GM21526 (cell line): ENCODE measurements at regions not wholly inside any gene's neighbourhood (a gene's known extent, or its start where the extent isn't known, plus 50 kb on each side); places are given as distances from the start of the nearest gene placed in this dataset.

Experiments used
- ATAC-seq: cut with Tn5 transposase; IDR thresholded peaks from one replicate; pipeline ENCODE4 v1.9.1; 2021; ENCODE audit warnings: moderate library complexity; ENCODE audit not compliant: unreplicated experiment, low FRiP score

DNA sequence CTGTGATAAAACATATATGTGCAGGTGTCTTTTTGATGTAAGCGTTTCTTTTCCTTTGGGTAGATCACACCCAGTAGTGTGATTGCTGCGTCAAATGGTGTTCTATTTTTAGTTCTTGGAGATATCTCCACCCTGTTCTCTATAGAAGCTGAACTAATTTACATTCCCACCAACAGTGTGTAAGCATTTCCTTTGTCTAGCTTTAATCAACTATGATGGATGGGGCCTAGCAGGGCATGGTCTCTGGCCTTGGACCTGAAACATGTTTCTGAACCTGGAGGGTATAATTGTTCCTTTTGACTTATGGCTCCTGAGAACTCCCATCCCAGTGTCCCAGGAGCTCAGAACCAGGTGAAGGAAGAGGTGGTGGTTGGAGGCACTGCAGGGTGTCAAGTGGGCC lies 93.9 kb downstream of the HAPSTR1 start:
- no peak for ATAC-seq

DNA sequence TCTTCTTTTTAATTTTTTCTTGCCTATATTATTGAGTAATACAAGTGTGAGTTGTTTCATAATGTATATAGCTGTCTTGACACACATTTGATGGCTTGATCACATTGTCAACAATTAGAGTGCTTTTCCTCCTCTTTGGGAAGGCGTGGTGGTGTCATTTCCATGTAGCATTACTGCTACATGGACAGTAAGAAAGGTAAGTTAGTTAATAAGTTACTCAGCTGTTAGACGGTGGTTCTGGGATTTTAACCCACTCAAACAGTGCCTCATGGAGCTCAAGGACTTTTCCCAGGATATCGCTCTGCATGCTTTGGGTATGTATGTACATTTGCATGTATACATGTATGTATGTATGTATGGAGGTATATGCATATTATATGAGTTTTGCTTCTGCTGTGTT lies 94.6 kb downstream of the HAPSTR1 start:
- ATAC-seq = no peak

DNA sequence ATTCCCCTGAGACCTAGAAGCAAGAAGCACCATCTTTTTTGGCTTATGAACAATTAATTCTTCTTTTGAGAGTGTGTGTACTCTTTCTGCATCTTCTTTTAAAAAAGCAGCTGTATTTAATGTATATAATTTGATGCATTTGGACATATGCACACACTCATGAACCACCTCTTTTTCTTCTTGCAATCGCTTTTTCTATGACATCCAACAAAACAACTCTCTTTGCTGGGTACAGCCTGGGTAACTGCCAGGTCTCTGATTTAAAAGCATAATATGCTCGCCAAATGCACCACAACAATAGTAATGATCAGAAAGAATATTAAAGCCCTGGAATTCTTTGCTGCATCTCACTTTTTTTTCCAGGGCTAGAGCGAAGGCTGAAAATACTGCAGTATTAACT lies 97.3 kb downstream of the HAPSTR1 start:
- ATAC-seq = no peak

DNA sequence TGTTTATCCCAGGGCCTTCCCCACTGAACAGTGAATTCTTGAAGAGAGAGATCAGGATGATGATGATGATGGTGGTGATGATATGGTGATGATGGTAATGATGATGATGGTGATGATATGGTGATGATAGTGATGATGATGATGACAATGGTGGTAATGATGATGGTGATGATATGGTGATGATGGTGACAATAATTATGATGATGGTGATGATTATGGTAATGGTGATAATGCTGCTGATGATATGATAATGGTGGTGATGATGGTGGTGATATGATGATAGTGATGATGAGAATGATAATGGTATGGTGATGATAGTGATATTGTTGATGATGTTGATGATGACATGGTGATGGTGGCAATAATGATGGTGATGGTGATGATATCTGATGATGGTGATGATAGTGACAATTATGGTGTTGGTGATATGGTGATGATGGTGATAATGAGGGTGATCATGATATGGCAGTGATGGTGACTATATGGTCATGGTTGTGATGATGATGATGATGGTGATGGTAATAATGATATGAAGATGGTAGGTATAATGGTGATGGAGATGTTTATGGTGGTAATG lies 99.9 kb downstream of the HAPSTR1 start:
- ATAC-seq = no peak

DNA sequence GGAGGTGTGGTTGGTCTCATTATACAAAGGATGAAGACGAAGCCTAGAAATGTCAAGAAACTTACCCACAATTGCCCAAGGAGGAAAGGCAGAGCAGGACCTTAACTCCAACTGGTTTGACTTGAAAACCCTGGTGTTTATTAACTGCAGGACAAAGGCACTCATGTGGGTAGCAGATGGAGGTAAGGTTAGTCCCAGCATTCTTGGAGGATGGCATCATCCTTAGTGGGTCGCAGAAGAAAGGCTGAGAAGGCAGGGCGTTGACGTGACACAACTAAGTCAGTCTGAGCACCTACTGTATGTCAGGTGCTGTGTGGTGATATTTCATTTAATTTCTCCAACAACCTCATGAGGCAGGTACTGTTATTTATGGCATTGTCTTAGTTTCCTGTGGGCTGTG lies 101.3 kb downstream of the HAPSTR1 start:
- ATAC-seq = no peak

DNA sequence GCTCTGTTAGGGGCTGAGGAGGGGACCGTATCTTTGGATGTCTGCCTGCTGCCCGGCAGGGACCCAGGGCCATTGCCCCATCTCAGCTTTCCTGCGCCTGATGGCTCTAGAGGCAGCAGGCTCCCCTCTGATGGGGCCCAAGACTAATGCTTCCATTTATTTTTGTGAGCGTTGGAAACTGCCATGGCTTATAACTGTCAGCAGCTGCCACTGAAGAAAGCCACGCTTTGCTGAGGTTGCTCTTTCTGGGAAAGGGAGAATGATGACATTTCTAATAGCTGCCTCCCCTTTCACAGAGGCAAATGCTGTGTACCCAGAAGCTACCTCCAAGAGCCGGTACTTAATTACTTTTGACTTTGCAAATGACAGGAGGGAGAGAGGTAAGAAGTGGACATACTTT lies 103.8 kb downstream of the HAPSTR1 start:
- ATAC-seq = no peak

DNA sequence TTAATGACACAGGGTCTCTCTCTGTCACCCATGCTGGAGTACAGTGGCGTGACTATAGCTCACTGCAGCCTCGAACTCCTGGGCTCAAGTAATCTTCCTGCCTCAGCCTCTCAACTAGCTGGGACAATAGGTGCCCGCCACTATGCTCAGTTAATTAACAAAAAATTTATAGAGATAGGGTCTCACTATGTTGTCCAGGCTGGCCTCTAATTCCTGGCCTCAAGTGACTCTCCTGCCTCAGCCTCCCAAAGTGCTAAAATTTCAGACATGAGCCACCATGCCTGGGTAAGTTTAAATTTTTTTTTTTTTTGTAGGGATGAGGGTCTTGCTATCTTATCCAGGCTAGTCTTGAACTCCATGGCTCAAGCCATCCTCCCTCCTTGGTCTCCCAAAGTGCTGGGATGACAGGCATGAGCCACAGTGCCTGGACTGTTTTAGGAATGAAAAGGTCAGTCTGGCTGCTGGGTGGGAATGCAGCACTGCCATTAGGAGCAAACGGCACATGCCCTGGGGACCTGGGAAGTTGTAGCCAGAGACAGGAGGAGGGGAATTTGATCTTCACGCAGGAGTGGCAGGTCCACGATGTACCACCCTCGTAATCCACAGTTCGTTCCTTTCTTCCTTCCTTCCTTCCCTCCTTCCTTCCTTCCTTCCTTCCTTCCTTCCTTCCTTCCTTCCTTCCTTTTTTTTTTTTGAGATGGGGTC lies 106.7 kb downstream of the HAPSTR1 start:
- no peak for ATAC-seq

DNA sequence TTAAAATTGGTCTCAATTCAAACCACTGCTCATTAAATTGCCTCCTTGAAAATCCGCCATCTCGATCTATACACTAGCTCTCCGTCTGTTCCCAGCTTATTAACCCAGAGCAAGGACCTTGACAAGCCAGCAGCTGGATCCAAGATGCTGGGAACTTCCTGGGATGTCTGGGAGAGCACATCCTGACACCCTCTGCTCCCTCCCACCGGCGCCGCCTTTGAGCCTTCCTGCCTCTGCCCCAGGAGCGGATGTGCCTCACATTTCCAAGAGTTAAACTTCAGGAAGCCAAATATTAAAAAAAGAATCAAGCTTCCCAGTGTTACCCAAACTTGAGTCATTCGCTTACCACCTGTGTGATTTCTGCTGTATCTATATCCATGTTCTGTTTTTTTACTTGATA lies 107.9 kb downstream of the HAPSTR1 start:
- ATAC-seq = no peak

DNA sequence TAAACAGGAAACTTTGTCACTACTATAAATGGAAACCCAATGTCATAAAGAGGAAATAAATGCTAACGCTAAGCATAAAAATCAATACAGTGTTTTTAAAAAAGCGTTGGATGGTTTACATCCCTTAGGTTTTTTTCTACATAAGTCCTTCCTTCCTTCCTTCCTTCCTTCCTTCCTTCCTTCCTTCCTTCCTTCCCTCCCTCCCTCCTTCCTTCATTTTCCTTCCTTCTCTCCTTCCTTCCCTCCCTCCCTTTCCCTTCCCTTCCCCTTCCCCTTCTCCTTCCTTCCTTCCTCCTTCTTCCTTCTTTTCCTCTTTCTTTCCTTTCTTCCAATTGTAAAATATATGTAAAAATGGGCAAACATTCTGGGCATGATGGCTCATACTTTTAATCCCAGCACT lies 108.3 kb downstream of the HAPSTR1 start:
- no peak for ATAC-seq

DNA sequence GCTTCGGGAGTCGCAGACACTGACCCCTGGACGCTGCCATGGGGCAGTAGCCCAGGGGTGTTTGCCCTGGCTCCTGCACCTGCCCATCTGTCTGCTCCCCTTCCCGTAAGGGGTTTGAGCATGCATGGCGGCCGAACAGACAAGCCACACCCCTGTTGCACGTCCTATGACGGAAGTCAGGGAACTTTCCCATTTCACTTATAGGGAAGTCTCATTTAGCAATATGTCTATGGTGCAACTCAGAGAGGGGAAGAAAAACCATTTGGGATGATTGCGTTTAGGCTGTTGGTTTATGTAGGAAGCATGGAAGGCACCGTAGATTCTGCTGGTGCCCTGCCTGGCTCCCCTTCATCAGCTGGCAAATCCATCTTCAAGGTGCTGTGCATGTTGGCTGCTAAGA lies 112.5 kb downstream of the HAPSTR1 start:
- ATAC-seq = no peak

DNA sequence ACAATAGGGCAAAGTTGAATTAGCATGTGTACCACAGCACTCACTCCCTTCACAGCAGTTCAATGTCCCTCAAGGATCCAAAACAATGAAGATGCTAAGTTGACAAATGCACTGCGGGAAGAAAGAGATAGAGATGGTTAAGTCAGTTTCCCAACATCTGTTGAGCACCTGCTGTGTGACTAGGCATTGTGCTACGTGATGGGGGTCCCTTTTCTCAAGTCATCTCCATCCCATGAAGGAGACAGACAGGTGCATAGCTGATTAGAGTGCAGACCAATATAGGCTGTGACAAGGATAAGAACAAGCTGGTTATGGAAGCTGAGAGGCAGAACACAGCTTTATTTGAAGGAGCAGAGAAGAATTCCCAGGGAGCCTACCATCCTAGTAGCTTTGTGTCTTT lies 114.2 kb downstream of the HAPSTR1 start:
- no peak for ATAC-seq

DNA sequence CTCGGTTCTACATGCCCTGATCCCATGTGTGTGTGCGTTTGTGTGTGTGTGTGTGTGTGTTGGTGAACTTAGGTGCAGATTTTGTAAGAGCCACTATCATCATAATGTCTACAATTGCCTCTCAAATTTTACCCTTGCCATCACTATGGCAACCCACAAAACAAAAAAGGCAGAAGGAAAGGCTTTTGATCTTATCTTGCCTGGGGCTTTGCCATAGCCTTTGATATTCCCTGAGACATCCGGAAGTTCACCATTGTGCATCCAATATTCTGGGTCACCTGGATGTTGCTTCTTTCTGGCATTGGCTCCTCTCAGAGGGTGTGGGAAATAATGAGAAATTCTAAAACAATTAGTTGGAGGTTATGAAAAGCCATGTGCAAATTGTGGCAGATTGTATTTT lies 114.7 kb downstream of the HAPSTR1 start:
- no peak for ATAC-seq

DNA sequence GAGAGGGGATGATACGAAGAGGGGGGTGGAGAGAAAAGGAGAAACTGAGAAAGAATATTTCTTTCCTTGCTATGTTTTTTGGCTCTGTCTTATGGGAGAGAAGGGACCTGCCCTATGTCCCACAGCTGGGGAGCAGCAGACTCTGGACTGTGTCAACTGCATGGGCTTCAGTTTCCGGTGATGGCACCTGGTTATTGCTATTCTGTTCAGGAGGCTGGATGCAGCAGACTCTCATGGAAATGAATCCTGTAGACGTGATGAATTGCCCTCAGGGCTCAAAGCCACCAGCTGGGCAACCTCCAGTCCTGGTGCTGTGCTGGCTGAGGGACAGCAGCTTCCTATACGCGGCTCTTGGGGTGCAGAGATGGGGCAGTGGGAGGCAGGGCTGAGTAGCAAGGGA lies 121.2 kb downstream of the HAPSTR1 start:
- no peak for ATAC-seq

DNA sequence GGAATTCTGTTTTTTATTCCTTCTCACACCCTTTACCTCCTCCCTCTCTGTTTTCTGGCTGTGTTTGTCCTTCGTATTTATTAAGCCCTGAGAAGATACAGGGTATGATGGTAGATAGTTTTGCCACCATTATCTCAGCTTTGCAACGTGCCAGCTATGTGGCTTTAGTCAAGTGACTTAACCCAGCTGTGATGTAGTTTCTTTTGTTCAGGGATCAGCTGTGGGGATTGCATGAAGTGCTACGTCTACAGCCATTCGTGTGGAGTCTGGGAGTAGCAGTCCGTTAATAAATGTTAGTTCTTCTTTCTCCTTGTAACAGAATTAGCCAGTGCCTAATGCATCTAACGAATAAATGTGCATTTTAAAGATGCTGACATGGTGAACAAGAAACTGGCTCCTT lies 128.4 kb downstream of the HAPSTR1 start:
- no peak for ATAC-seq

DNA sequence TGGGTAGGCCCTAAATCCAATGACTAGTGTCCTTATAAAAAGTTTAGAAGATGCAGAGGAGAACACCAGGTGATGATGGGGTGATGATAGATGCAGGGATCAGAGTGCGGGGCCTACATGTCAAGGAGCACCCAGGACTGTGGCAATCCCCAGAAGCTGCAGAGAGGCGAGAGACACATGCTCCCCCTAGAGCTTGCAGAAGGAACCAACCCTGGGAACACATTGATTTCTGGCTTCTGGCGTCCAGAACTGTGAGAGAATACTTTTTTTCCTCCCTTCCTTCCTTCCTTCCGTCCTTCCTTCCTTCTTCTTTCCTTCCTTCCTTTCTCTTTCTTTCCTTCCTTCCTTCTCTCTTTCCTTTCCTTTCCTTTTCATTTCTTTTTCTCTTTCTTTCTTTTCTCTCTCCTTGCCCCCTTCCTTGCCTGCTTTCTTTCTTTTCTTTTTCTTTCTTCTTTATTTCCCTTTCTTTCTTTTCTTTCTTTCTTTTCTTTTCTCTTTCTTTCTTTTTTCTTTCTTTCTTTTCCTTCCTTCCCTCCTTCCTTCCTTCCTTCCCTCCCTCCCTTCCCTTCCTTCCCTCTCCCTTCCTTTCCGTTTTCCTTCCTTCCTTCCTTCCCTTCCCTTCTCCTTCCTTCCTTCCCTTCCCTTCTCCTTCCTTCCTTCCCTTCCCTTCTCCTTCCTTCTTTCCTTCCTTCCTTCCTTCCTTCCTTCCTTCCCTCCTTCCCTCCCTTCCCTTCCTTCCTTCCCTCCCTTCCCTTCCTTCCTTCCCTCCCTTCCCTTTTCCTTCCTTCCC lies 134.3 kb downstream of the HAPSTR1 start:
- ATAC-seq = no peak

DNA sequence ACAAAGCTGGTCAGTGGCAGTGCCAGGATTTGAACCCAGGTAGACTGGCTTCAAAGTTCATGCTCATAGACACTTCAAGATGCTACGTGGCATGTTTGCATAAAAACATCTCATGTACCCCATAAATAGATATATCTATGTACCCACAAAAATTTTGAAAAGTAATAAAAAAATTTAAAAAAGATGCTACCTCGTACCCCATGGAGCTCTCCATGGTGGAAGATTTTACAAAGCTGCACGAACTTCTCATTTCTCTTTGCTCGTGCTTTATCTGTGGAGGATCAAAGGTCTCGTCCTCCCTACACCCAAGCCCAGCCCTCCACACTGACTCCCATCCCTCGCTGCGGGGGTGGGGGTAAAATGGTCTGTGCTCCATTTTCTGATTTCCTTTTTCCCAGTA lies 135.5 kb downstream of the HAPSTR1 start:
- ATAC-seq = no peak

DNA sequence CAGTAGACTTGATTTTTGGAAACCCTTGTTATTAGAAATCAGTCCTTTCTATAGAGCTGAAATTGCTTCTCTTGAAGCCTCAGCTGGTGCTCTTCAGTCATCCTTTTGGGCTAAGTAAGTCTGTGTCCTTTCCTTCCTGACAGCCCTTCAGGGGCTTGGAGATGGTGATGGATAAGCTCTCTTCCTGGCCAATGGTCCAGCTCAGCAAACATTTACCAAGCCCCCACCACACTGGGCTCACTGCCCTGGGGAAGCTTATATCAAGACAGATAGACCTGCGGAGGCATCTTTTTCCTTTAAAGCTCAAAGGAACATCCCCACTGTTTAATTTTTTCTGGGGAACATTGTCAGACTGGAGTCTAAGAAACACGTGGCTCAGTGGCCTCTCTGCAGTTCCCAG lies 139.6 kb downstream of the HAPSTR1 start:
- no peak for ATAC-seq

DNA sequence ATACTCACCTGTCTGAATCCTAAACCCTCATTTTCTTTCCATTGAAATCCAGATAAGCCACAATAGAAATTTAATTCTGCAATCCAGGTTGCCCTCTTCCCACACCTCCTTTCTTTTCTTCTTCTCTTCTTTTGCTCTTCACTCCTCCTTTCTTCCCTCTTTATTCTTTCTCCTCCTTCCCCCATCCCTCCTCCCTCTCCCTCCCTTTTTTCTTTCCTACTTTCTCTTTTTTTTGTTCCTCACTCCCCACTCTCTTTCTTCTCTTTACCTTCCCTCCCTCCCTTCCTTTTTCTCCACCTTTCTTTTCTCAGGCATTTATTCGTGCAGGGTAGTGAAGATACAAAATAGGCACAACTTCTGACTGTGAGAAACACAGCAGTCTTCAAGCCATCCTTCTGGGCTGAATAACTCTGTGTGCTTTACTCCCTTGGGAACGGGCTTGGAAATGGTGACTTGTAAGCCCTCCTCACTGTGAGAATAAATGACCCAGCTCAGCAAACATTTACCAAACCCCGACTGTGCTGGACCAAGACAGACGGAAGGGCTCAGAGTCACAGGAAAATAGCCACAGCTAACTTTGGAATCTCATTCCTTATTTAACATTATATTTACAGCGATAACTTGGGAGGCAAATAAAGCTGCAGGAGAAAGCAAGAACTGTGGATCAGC lies 140.8 kb downstream of the HAPSTR1 start:
- no peak for ATAC-seq

DNA sequence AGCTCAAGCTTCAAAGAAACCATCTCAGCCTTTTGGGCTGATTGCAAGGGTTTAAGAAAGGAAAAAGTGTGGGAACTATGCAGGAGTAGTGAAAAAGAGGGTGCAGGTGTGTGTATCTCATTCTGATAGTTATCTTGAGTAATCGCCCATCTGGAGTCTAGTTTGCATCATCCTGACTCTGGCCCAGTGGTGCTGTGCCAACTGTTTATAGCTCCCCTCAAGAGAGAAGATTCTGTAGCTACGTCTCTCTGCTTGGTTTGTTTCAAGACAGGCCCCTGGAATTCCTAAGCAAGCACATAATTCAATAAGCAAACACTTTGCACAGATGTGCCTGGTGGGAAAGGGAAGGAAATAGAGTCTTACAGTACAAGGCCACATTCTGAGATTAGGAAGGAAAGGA lies 144.4 kb downstream of the HAPSTR1 start:
- ATAC-seq = no peak

DNA sequence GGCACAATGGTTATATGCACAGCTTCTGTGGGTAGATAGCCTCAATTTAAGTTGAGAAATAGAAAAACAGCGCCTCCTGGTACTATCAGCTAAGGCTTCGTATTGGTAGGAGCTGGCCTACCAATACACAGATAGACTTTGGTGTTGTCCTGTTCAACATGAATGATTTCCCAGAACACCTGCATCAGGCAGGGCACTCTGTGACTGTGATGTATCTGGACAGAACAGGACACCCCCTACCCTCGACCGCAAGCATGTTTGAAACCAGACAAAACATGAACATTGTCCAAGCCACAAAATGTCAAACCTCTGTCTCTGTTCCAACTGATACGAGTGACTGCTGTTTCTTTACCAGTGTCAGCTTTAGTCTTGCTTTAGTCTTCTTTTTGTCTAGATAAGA lies 144.9 kb downstream of the HAPSTR1 start:
- no peak for ATAC-seq

DNA sequence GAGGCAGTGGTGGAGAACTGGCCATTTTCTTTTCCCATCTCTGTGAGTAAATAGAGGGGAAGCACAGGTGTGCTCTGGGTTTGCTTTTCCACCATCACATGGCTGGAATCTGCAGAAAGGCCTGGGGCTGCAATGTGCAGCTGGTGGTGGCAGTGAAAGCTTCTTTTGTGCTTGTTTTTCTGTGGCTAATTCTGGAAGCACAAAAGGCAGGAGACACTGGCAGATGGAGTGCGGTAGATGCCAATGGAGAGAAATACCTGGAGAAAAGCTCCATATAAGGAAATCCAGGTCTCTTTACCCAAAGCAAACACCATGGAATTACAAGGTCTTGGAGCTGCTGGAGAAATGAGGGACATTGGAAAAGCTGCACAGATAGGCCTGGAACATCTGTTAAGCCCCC lies 146.9 kb downstream of the HAPSTR1 start:
- no peak for ATAC-seq
